IMR-90 (cell line): ENCODE measurements at regions not wholly inside any gene's neighbourhood (a gene's known extent, or its start where the extent isn't known, plus 50 kb on each side); places are given as distances from the start of the nearest gene placed in this dataset.

Experiments
- ATAC-seq: fragments of 200-7000 bp; cut with Tn5 transposase; 2 replicates; pipeline ENCODE4 v1.9.1; 2020; ENCODE audit warnings: low read depth, mild to moderate bottlenecking, moderate library complexity
- BruUV-seq: library from RNA; stranded (reverse); fragments of 400-500 nt; replicated peaks from 2 replicates; lab custom pipeline; 2021; lab: Mats Ljungman, UMichigan
- CTCF ChIA-PET: fragments of 300-600 bp; formaldehyde crosslinking; extraction: SDS; loops from one replicate; lab custom pipeline; 2021; ENCODE audit warnings: antibody characterized with exemption; lab: Yijun Ruan, JAX
- POLR2A ChIA-PET: fragments of 300-600 bp; sonication (Branson Sonifier 250); formaldehyde crosslinking; loops from one replicate; lab custom pipeline; 2022; ENCODE audit warnings: antibody characterized with exemption; ENCODE audit not compliant: unreplicated experiment; lab: Charles Lee
- DNase-seq: peaks from one replicate; pipeline ENCODE4 v3.0.0; 2013
- H2AFZ ChIP-seq: replicated peaks from 2 replicates; pipeline ENCODE3; 2013; ENCODE audit warnings: low read length, mild to moderate bottlenecking; ENCODE audit not compliant: poor library complexity
- H2AK5ac ChIP-seq: 2 replicates; pipeline ENCODE4 v1.6.1; 2013; ENCODE audit warnings: low read depth, low read length, inconsistent platforms
- H2AK9ac ChIP-seq: replicated peaks from 2 replicates; pipeline ENCODE3; 2013; ENCODE audit warnings: mild to moderate bottlenecking, low read depth, low read length, moderate library complexity; ENCODE audit not compliant: poor library complexity
- H2BK120ac ChIP-seq: 2 replicates; pipeline ENCODE4 v1.6.1; 2013; ENCODE audit warnings: low read depth, low read length, inconsistent platforms
- H2BK15ac ChIP-seq: 3 replicates; pipeline ENCODE4 v1.6.1; 2013; ENCODE audit warnings: low read depth, low read length, inconsistent platforms
- H2BK20ac ChIP-seq: 2 replicates; pipeline ENCODE4 v1.6.1; 2013; ENCODE audit warnings: low read depth, mild to moderate bottlenecking, inconsistent platforms, low read length, moderate library complexity
- H2BK5ac ChIP-seq: 2 replicates; pipeline ENCODE4 v1.6.1; 2013; ENCODE audit warnings: mild to moderate bottlenecking, low read depth, low read length, inconsistent platforms; ENCODE audit not compliant: poor library complexity, severe bottlenecking
- H3K14ac ChIP-seq: replicated peaks from 2 replicates; pipeline ENCODE4 v1.6.1; 2013; ENCODE audit warnings: low read depth, low read length, inconsistent platforms
- H3K18ac ChIP-seq: 2 replicates; pipeline ENCODE4 v1.6.1; 2013; ENCODE audit warnings: low read depth, low read length, control low read depth
- H3K23ac ChIP-seq: 2 replicates; pipeline ENCODE4 v1.6.1; 2013; ENCODE audit warnings: low read depth, low read length, inconsistent platforms
- H3K27ac ChIP-seq: 2 replicates; pipeline ENCODE4 v1.5.1; 2013; ENCODE audit warnings: mild to moderate bottlenecking, control low read depth, low read length; ENCODE audit not compliant: insufficient read depth
- H3K27me3 ChIP-seq: 2 replicates; pipeline ENCODE4 v1.6.1; 2013; ENCODE audit warnings: low read length; ENCODE audit not compliant: control insufficient read depth, insufficient read depth
- H3K36me3 ChIP-seq: 2 replicates; pipeline ENCODE4 v1.6.1; 2013; ENCODE audit warnings: low read length, mixed read lengths; ENCODE audit not compliant: control insufficient read depth, insufficient read depth
- H3K4ac ChIP-seq: 2 replicates; pipeline ENCODE4 v1.6.1; 2013; ENCODE audit warnings: low read depth, low read length, inconsistent platforms
- H3K4me1 ChIP-seq: 2 replicates; pipeline ENCODE4 v1.6.1; 2013; ENCODE audit warnings: low read length, mixed read lengths; ENCODE audit not compliant: control insufficient read depth, insufficient read depth
- H3K4me2 ChIP-seq: 2 replicates; pipeline ENCODE4 v1.6.1; 2013; ENCODE audit warnings: low read depth, mild to moderate bottlenecking, control low read depth, low read length, moderate library complexity
- H3K4me3 ChIP-seq: 2 replicates; pipeline ENCODE4 v1.5.1; 2013; ENCODE audit warnings: low read depth, mild to moderate bottlenecking, control low read depth, low read length, moderate library complexity; ENCODE audit not compliant: insufficient read depth
- H3K56ac ChIP-seq: 2 replicates; pipeline ENCODE4 v1.6.1; 2013; ENCODE audit warnings: low read length, inconsistent platforms; ENCODE audit not compliant: insufficient read depth; ENCODE audit errors: extremely low read depth
- H3K79me1 ChIP-seq, 2 experiments: 2 replicates each; pipeline ENCODE4 v1.6.1; 2013; ENCODE audit warnings: low read length in 2 of 2, inconsistent platforms in 1 of 2, low read depth in 1 of 2
- H3K9ac ChIP-seq: 2 replicates; pipeline ENCODE4 v1.6.1; 2013; ENCODE audit warnings: low read depth, low read length, control low read depth
- H3K9me1 ChIP-seq: 2 replicates; pipeline ENCODE4 v1.6.1; 2013; ENCODE audit warnings: low read length, inconsistent platforms; ENCODE audit not compliant: insufficient read depth
- H3K9me3 ChIP-seq: 2 replicates; pipeline ENCODE4 v1.6.1; 2013; ENCODE audit warnings: low read length; ENCODE audit not compliant: control insufficient read depth, insufficient read depth
- H4K20me1 ChIP-seq: 2 replicates; pipeline ENCODE4 v1.6.1; 2013; ENCODE audit warnings: low read length, inconsistent platforms; ENCODE audit not compliant: insufficient read depth
- H4K5ac ChIP-seq: 2 replicates; pipeline ENCODE4 v1.6.1; 2013; ENCODE audit warnings: mild to moderate bottlenecking, low read depth, low read length, control low read depth
- H4K8ac ChIP-seq, 2 experiments: 2 replicates each; pipeline ENCODE4 v1.6.1; 2013; ENCODE audit warnings: low read depth in 2 of 2, low read length in 2 of 2, control low read depth in 1 of 2, inconsistent platforms in 1 of 2
- H4K91ac ChIP-seq: 2 replicates; pipeline ENCODE4 v1.6.1; 2013; ENCODE audit warnings: low read depth, low read length, inconsistent platforms; ENCODE audit not compliant: insufficient read depth
- BHLHE40 ChIP-seq: fragments of 150-350 bp; IDR thresholded peaks from 2 replicates; pipeline ENCODE4 v1.6.1; 2016; ENCODE audit warnings: mild to moderate bottlenecking, low read depth, low read length
- MAFK ChIP-seq: IDR thresholded peaks from 2 replicates; pipeline ENCODE4 v1.6.1; 2012; ENCODE audit warnings: low read depth, low read length, improper control_type of control experiment
- POLR2A ChIP-seq: IDR thresholded peaks from 2 replicates; pipeline ENCODE4 v1.6.1; 2012; ENCODE audit warnings: mild to moderate bottlenecking, low read depth, low read length
- RAD21 ChIP-seq: IDR thresholded peaks from 2 replicates; pipeline ENCODE4 v1.6.1; 2012; ENCODE audit warnings: low read length, improper control_type of control experiment
- RCOR1 ChIP-seq: IDR thresholded peaks from 2 replicates; pipeline ENCODE4 v1.6.1; 2012; ENCODE audit warnings: mild to moderate bottlenecking, low read length, improper control_type of control experiment; ENCODE audit not compliant: insufficient replicate concordance
- WGBS, 2 experiments: methylation state at CpG; one replicate each; pipeline versions ENCODE4 v1.1.5 to v1.1.7; 2013; ENCODE audit warnings: missing lambda C conversion rate in 2 of 2; ENCODE audit not compliant: insufficient read length in 1 of 2; ENCODE audit errors: extremely low coverage in 2 of 2; 5-methylcytosine and 5-hydroxymethylcytosine counted together
- dilution Hi-C: fragments of 300-500 bp; cut with HindIII; formaldehyde crosslinking; loops from one replicate; pipeline ENCODE4 v1.14.3; 2018; ENCODE audit warnings: low sequenced_read_pairs; ENCODE audit not compliant: unreplicated experiment
- in situ Hi-C: fragments of 300-500 bp; cut with MboI; formaldehyde crosslinking; loops from 3 replicates; pipeline ENCODE4 v1.14.3; 2019; ENCODE audit warnings: low sequenced_read_pairs, inconsistent platforms, mixed read lengths
- intact Hi-C: fragments of 100-400 bp; cut with micrococcal nuclease; formaldehyde crosslinking; loops from 2 replicates; pipeline ENCODE4 v1.10.0; 2022
- TF ChIP-seq, protein P1 (sequence below): fragments of 150-350 bp; IDR thresholded peaks from 2 replicates; pipeline ENCODE4 v1.6.1; 2017; ENCODE audit warnings: mild to moderate bottlenecking, antibody characterized with exemption, low read length, low read depth
- TF ChIP-seq, protein P2 (sequence below): conservative IDR thresholded peaks from 2 replicates; pipeline ENCODE4 v1.5.1; 2012; ENCODE audit warnings: mild to moderate bottlenecking, low read depth, low read length, improper control_type of control experiment

DNA sequence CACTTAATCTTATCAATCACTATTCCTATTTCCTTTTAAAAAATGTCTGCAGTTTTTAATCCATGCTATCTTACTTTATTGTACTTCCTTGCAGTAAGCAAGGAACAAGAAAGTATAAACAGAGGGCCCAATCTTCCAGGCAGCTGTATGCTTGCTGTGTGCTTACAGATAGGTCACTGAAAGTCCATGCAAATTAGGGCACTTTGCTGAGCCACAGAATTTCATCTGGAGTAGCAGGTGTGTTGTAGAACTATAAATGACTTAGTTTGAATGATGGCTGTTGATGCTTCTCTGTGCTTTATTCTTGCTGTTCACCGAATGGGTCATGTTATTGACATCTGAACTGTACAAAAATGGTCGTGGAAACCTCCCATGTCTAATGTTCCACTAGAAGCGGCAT is 154.6 kb downstream of the ATOH1 start:
- no peak overlapping the region for H2BK5ac ChIP-seq
- H3K4me2 ChIP-seq: no peak overlapping the region
- no peaks in the 10 kb centered on the region for H3K27me3 ChIP-seq
- in situ Hi-C loops: no loop called here
- TF ChIP-seq MAFK (no peak), BHLHE40 (no peak), RAD21 (no peak), RCOR1 (no peak), POLR2A (no peak)
- TF ChIP-seq, protein P1, sequence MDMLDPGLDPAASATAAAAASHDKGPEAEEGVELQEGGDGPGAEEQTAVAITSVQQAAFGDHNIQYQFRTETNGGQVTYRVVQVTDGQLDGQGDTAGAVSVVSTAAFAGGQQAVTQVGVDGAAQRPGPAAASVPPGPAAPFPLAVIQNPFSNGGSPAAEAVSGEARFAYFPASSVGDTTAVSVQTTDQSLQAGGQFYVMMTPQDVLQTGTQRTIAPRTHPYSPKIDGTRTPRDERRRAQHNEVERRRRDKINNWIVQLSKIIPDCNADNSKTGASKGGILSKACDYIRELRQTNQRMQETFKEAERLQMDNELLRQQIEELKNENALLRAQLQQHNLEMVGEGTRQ: no peak
- TF ChIP-seq, protein P2, sequence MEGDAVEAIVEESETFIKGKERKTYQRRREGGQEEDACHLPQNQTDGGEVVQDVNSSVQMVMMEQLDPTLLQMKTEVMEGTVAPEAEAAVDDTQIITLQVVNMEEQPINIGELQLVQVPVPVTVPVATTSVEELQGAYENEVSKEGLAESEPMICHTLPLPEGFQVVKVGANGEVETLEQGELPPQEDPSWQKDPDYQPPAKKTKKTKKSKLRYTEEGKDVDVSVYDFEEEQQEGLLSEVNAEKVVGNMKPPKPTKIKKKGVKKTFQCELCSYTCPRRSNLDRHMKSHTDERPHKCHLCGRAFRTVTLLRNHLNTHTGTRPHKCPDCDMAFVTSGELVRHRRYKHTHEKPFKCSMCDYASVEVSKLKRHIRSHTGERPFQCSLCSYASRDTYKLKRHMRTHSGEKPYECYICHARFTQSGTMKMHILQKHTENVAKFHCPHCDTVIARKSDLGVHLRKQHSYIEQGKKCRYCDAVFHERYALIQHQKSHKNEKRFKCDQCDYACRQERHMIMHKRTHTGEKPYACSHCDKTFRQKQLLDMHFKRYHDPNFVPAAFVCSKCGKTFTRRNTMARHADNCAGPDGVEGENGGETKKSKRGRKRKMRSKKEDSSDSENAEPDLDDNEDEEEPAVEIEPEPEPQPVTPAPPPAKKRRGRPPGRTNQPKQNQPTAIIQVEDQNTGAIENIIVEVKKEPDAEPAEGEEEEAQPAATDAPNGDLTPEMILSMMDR: no peak
- no peaks in the 10 kb centered on the region for H3K4me1 ChIP-seq
- no peak overlapping the region for H4K91ac ChIP-seq
- no peak overlapping the region for H3K56ac ChIP-seq
- intact Hi-C loops: no loop called here
- no peak overlapping the region for H2AFZ ChIP-seq
- H3K14ac ChIP-seq: no peak overlapping the region
- no peak overlapping the region for H2AK5ac ChIP-seq
- no peak overlapping the region for H2AK9ac ChIP-seq
- H2BK20ac ChIP-seq: no peak overlapping the region
- H4K20me1 ChIP-seq: no peaks in the 10 kb centered on the region
- no peak overlapping the region for H3K27ac ChIP-seq
- H3K4me3 ChIP-seq: no peak overlapping the region
- H3K36me3 ChIP-seq: no peaks in the 10 kb centered on the region
- H3K23ac ChIP-seq: no peak overlapping the region
- H2BK120ac ChIP-seq: no peak overlapping the region
- no peaks in the 10 kb centered on the region for H3K9me1 ChIP-seq
- no peaks in the 10 kb centered on the region for H3K79me1 ChIP-seq
- no peak for DNase-seq
- dilution Hi-C loops: no loop called here
- no peak overlapping the region for H3K4ac ChIP-seq
- BruUV-seq: no TSS peak
- H4K8ac ChIP-seq: no peak overlapping the region
- H3K9me3 ChIP-seq: no peaks in the 10 kb centered on the region
- ChIA-PET CTCF (no interaction called here), POLR2A (no interaction called here)
- H3K9ac ChIP-seq: no peak overlapping the region
- H2BK15ac ChIP-seq: no peak overlapping the region
- H4K5ac ChIP-seq: no peak overlapping the region
- WGBS, 2 experiments: no CpG with 5 or more reads among the region's 3 CpGs
- no peak for ATAC-seq
- no peak overlapping the region for H3K18ac ChIP-seq
